GM20431 (cell line): ENCODE measurements at regions not wholly inside any gene's neighbourhood (a gene's known extent, or its start where the extent isn't known, plus 50 kb on each side); places are given as distances from the start of the nearest gene placed in this dataset.

Experiments used
- in situ Hi-C: fragments of 300-500 bp; cut with MseI, MboI; formaldehyde crosslinking; loops from one replicate; pipeline ENCODE4 v1.15.0; 2020; ENCODE audit warnings: low sequenced_read_pairs; ENCODE audit not compliant: unreplicated experiment

DNA sequence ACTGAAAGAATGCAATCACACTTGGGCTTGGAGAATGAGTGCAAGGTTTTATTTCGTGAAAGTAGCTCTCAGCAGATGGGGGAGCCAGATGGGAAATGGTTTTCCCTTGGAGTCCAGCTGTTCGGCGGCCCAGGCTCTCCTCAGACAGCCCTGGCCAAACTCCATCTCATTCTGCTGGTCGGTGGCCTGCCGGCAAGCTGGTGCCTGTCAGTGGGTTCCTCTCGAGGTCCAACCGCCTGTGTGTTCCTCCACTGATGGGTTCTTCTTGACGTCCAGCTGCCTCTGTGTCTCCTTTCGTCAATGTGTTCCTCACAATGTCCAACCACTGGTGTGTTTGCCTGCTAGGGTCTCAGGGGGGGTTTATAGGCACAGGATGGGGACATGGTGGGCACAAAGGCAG lies 80.3 kb downstream of the POU3F4 start:
- in situ Hi-C loops = no loop called here

GRCh38 chrX:83593634-83594294 lies 85.7 kb downstream of the POU3F4 start:
- in situ Hi-C loops = no loop called here

- in situ Hi-C loops = loop anchor here (25.0 kb wide), 1 partner anchor 168 kb away; no protein-coding TSS in a partner anchor
These were observed 122.6 kb downstream of the POU3F4 start for GRCh38 chrX:83630662-83631061.

GRCh38 chrX:83649706-83650105 lies 141.6 kb downstream of the POU3F4 start:
- in situ Hi-C loops = loop anchor here (25.0 kb wide), 1 partner anchor 187 kb away; no protein-coding TSS in a partner anchor

GRCh38 chrX:83658731-83659130 lies 150.6 kb downstream of the POU3F4 start:
- in situ Hi-C loops = no loop called here
